ENCODE measurements at regions not wholly inside any gene's neighbourhood (a gene's known extent, or its start where the extent isn't known, plus 50 kb on each side); places are given as distances from the start of the nearest gene placed in this dataset.

- TF ChIP-seq, protein P1, sequence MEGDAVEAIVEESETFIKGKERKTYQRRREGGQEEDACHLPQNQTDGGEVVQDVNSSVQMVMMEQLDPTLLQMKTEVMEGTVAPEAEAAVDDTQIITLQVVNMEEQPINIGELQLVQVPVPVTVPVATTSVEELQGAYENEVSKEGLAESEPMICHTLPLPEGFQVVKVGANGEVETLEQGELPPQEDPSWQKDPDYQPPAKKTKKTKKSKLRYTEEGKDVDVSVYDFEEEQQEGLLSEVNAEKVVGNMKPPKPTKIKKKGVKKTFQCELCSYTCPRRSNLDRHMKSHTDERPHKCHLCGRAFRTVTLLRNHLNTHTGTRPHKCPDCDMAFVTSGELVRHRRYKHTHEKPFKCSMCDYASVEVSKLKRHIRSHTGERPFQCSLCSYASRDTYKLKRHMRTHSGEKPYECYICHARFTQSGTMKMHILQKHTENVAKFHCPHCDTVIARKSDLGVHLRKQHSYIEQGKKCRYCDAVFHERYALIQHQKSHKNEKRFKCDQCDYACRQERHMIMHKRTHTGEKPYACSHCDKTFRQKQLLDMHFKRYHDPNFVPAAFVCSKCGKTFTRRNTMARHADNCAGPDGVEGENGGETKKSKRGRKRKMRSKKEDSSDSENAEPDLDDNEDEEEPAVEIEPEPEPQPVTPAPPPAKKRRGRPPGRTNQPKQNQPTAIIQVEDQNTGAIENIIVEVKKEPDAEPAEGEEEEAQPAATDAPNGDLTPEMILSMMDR (IDR thresholded peaks at IDR 0.05): no peak
- TF ChIP-seq POLR2A (IDR thresholded peaks at IDR 0.05): no peak
Measured at GRCh38 chr1:67564193-67564592, 120.8 kb upstream of the GADD45A start.
